Left ventricle myocardium inferior (tissue), 1 donor: ENCODE measurements at regions not wholly inside any gene's neighbourhood (a gene's known extent, or its start where the extent isn't known, plus 50 kb on each side); places are given as distances from the start of the nearest gene placed in this dataset.
"Not testable (repeated sequence)": the region's sequence is repeated elsewhere in the genome, so short reads cannot be mapped to it uniquely, and the experiment has no call there.

Experiments used
- DNase-seq: peaks from one replicate; pipeline ENCODE4 v3.0.0-alpha.2; 2020
- H3K27ac ChIP-seq: fragments of 200-600 bp; replicated peaks from 2 replicates; pipeline ENCODE4 v1.8.0; 2021
- H3K27me3 ChIP-seq: fragments of 200-600 bp; 2 replicates; pipeline ENCODE4 v1.8.0; 2021; ENCODE audit warnings: low read depth
- H3K36me3 ChIP-seq: fragments of 200-600 bp; 2 replicates; pipeline ENCODE4 v1.8.0; 2021
- H3K4me1 ChIP-seq: fragments of 200-600 bp; 2 replicates; pipeline ENCODE4 v1.8.0; 2021
- H3K4me3 ChIP-seq: fragments of 200-600 bp; 2 replicates; pipeline ENCODE4 v1.8.0; 2021; ENCODE audit warnings: mild to moderate bottlenecking, moderate library complexity
- H3K9me3 ChIP-seq: fragments of 200-600 bp; replicated peaks from 2 replicates; pipeline ENCODE4 v1.8.0; 2021
- intact Hi-C: fragments of 100-400 bp; cut with micrococcal nuclease; formaldehyde crosslinking; loops from one replicate; pipeline ENCODE4 v1.11.0; 2022
- donor health status: DM: no; HTN: yes; CAD: no; lungs with severe emphysema.

GRCh38 chr15:84544586-84544985 lies 56.2 kb upstream of the ZSCAN2 start:
- H3K27me3 ChIP-seq, H3K9me3 ChIP-seq, intact Hi-C loops, H3K4me3 ChIP-seq, DNase-seq, H3K4me1 ChIP-seq, H3K27ac ChIP-seq: not testable (repeated sequence)
- H3K36me3 ChIP-seq = peaks cover 39% of the 10 kb centered on the region

GRCh38 chr15:84547150-84547549 lies 53.7 kb upstream of the ZSCAN2 start:
- H3K27me3 ChIP-seq, DNase-seq, intact Hi-C loops, H3K4me3 ChIP-seq, H3K9me3 ChIP-seq, H3K27ac ChIP-seq, H3K4me1 ChIP-seq: not testable (repeated sequence)
- H3K36me3 ChIP-seq = peaks cover 21% of the 10 kb centered on the region

GRCh38 chr15:84550503-84550902 lies 50.3 kb upstream of the ZSCAN2 start:
- H3K27me3 ChIP-seq, intact Hi-C loops, DNase-seq, H3K27ac ChIP-seq, H3K9me3 ChIP-seq, H3K4me3 ChIP-seq: not testable (repeated sequence)
- H3K4me1 ChIP-seq = peaks cover 14% of the 10 kb centered on the region
- H3K36me3 ChIP-seq = peaks cover 31% of the 10 kb centered on the region
